ENCODE measurements at regions not wholly inside any gene's neighbourhood (a gene's known extent, or its start where the extent isn't known, plus 50 kb on each side); places are given as distances from the start of the nearest gene placed in this dataset.

DNA sequence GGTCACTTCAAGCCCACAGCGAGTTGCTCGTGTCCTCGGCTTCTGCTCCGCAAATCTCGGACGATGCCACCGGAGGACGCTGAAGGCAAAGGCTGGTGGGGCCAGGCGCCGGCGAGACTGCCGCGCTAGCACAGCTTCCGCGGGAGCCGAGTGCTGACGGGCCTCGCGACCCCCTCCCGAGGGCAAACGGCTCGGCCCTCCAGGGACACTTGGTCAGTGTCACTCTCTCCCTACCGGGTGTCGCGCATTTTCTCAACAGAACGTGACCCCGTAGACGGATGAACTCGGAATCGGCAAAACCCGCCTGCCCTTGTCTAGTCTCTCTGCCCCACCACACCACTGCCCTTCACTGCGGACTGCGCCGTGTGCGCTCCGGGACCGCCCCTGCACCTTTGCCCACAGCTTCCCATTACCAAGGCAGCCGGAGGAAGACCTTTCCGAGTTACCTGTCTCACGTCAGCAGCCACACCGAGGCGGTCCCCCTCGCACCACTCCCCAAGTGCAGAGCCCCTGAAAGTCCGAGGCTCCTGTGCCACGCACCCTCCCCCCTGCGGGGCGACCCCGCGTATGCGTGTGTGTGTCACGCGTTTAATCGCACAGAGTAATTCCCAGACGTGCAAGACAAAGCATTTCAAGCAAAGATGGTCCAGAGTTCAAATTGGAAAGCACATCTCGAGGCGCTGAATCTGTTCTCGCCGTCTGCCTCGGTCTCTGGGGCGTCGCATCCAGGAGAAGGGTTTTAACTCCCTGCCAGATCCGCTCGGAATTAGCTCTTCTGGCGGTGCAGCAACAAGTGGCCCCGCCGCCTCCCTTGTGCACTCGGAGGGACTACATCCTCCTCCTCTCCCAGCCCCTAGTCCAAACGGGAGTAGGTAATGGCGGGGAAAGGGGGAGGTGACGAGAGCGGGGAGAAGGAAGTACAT lies 245.0 kb upstream of the TOPAZ1 start:
- TF ChIP-seq, protein P1, sequence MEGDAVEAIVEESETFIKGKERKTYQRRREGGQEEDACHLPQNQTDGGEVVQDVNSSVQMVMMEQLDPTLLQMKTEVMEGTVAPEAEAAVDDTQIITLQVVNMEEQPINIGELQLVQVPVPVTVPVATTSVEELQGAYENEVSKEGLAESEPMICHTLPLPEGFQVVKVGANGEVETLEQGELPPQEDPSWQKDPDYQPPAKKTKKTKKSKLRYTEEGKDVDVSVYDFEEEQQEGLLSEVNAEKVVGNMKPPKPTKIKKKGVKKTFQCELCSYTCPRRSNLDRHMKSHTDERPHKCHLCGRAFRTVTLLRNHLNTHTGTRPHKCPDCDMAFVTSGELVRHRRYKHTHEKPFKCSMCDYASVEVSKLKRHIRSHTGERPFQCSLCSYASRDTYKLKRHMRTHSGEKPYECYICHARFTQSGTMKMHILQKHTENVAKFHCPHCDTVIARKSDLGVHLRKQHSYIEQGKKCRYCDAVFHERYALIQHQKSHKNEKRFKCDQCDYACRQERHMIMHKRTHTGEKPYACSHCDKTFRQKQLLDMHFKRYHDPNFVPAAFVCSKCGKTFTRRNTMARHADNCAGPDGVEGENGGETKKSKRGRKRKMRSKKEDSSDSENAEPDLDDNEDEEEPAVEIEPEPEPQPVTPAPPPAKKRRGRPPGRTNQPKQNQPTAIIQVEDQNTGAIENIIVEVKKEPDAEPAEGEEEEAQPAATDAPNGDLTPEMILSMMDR (IDR thresholded peaks at IDR 0.05), result peak in 5 of 6 experiments; percentile 32 to 75 (median 59)
- peak in 1 of 2 donors; percentile 63 for TF ChIP-seq POLR2A (IDR thresholded peaks at IDR 0.05)
